ENCODE measurements at regions not wholly inside any gene's neighbourhood (a gene's known extent, or its start where the extent isn't known, plus 50 kb on each side); places are given as distances from the start of the nearest gene placed in this dataset.
A peak's percentile ranks its signal among the peaks of the same experiment; 100 is the strongest.

DNA sequence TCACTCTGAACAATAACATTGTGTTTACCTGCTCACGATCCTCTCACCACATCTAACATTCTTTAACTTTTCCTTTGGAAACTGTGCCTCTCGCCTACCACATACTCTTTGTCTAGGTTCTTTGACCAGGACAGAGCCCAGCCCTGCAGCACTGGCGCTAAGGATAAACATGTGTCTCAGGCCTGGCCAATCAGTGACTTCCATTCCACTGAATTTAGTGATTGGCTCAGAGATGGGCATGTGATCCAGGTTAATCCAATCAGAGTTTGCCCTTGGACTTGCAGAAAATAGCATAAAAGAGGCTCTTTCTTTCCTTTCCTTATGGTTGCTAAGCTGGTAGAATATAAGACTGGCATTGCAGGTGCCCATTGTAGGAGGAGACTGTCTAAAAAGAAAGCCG lies 605.7 kb downstream of the MATN1 start:
- DNase-seq (ENCODE audit: low read depth) = no peak
- no peak overlapping the region for H3K4me3 ChIP-seq (ENCODE audit: low read depth, low read length)
- TF ChIP-seq, protein P1, sequence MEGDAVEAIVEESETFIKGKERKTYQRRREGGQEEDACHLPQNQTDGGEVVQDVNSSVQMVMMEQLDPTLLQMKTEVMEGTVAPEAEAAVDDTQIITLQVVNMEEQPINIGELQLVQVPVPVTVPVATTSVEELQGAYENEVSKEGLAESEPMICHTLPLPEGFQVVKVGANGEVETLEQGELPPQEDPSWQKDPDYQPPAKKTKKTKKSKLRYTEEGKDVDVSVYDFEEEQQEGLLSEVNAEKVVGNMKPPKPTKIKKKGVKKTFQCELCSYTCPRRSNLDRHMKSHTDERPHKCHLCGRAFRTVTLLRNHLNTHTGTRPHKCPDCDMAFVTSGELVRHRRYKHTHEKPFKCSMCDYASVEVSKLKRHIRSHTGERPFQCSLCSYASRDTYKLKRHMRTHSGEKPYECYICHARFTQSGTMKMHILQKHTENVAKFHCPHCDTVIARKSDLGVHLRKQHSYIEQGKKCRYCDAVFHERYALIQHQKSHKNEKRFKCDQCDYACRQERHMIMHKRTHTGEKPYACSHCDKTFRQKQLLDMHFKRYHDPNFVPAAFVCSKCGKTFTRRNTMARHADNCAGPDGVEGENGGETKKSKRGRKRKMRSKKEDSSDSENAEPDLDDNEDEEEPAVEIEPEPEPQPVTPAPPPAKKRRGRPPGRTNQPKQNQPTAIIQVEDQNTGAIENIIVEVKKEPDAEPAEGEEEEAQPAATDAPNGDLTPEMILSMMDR (conservative IDR thresholded peaks at IDR 0.05; ENCODE audit: low read depth, low read length) = no peak

DNA sequence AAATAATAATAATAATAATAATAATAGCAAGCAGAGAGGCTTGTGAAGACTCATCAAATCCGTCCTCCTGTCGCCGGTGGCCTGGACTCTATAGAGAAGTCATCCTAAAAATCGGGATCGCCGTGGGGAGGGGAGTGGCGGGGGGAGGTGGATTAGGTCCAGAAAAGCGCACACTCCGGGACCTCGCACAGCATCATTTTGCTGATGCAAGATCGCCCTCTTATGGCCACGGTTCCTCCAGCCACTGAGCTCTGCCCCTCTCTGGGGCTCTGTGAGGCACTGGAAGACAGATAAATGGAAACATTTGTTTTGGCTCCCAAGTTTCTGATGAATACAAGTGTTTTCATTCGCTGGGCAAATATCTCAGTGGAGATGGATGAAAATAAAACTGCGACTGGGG lies 612.0 kb downstream of the MATN1 start:
- no peak overlapping the region for H3K4me3 ChIP-seq (ENCODE audit: low read depth, low read length)
- no peak for DNase-seq (ENCODE audit: low read depth)
- TF ChIP-seq, protein P1 (conservative IDR thresholded peaks at IDR 0.05; ENCODE audit: low read depth, low read length) = peak; percentile 74

DNA sequence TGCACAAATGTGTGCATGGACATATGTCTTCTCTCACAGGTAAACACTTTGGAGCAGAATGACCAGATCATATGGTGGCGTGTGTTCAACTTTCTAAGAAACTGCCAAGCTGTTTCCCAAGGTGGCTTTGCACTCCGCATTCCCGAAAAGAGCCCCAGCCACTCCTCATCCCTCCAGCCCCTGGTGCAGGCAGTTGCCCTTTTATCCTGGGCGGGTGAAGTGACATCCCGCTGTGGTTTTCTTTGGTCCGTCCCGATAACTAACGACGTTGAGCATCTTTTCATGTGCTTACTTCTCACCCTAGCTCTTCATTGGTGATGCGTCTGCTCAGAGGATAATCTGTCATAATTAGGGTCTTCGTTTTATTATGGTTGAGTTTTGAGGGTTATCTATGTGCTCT lies 612.5 kb downstream of the MATN1 start:
- DNase-seq (ENCODE audit: low read depth) = no peak
- TF ChIP-seq, protein P1 (conservative IDR thresholded peaks at IDR 0.05; ENCODE audit: low read depth, low read length) = no peak
- no peak overlapping the region for H3K4me3 ChIP-seq (ENCODE audit: low read depth, low read length)

DNA sequence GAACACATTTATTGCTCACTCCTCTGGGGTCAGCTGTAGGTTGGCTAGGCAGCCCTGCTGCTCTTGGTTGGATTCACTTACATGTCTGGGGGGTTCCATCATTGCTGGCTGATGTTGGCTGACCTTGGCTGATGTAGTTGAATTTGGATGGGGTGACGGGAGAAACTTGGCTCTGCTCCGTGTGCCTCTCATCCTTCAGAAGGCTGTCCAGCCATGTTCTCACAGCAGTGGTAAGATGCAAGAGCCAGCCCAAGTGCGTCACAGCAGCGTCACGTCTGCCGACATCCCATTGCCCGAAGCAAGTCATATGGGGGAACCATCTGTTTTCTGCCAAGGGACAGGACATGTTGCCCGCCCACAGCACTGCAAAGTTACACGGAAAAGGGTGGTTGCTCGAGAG lies 613.5 kb downstream of the MATN1 start:
- TF ChIP-seq, protein P1 (conservative IDR thresholded peaks at IDR 0.05; ENCODE audit: low read depth, low read length) = no peak
- H3K4me3 ChIP-seq (ENCODE audit: low read depth, low read length) = no peak overlapping the region
- DNase-seq (ENCODE audit: low read depth) = no peak

DNA sequence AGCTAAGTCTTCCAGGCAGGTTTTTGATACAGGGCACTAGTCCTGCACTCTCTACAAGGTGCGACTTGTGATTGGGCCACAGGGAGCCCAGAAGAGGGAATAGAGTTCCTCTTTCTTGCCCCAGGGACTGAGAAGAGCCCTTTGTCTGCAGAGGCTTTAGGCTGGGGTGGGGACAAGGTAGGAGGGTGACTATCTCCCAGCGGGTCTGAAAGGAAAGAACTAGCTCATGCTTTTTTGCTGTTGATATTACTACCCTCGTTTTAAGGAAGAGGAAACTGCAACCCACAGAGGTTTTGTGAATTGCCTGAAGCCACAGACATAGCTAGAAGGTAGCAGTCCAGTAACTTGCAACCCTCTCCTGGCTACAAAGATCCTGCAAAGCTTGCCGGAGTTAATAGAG lies 615.2 kb downstream of the MATN1 start:
- H3K4me3 ChIP-seq (ENCODE audit: low read depth, low read length) = no peak overlapping the region
- TF ChIP-seq, protein P1 (conservative IDR thresholded peaks at IDR 0.05; ENCODE audit: low read depth, low read length) = no peak
- DNase-seq (ENCODE audit: low read depth) = no peak

DNA sequence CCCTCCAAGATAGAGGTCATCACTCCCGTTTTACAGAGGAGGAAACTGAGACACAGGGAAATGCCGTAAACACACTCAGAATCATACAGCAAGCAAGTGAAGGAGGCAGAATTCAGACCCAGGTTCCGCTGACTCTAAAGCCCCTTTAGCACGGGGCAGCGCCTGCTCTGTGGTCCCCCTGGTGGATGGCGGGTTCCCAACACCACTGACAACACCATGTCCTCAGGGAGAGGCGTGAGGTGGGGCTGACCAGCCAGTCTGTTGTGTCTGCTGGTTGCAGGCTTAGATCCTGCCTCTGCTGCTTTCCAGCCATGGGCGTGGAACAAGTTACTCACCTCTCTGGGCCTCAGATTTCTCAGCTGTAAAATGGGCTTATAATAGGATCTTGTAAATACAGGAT lies 617.3 kb downstream of the MATN1 start:
- no peak overlapping the region for H3K4me3 ChIP-seq (ENCODE audit: low read depth, low read length)
- TF ChIP-seq, protein P1 (conservative IDR thresholded peaks at IDR 0.05; ENCODE audit: low read depth, low read length) = peak; percentile 57
- no peak for DNase-seq (ENCODE audit: low read depth)

DNA sequence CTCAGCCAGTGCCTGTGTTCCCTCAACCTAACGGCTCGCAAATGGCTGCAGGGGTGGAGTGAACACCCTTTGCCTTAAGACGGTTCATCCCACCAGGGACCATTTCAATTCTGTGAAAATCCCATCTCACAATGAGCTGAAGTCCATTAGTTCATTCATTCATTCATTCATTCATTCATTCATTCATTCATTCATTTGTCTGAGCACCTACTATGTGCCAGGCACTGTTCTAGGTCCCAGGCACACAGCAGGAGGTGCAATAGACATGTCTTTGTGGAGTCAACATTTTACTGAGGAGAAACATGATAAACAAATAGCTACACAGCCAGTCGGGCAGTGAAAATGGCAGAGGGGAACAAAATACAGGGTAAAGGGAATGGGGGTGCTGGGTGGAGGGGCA lies 618.8 kb downstream of the MATN1 start:
- TF ChIP-seq, protein P1 (conservative IDR thresholded peaks at IDR 0.05; ENCODE audit: low read depth, low read length) = no peak
- no peak overlapping the region for H3K4me3 ChIP-seq (ENCODE audit: low read depth, low read length)
- DNase-seq (ENCODE audit: low read depth) = no peak

Measured in epithelial cell of proximal tubule (primary cell).